ENCODE measurements at regions not wholly inside any gene's neighbourhood (a gene's known extent, or its start where the extent isn't known, plus 50 kb on each side); places are given as distances from the start of the nearest gene placed in this dataset.

- TF ChIP-seq, protein P1, sequence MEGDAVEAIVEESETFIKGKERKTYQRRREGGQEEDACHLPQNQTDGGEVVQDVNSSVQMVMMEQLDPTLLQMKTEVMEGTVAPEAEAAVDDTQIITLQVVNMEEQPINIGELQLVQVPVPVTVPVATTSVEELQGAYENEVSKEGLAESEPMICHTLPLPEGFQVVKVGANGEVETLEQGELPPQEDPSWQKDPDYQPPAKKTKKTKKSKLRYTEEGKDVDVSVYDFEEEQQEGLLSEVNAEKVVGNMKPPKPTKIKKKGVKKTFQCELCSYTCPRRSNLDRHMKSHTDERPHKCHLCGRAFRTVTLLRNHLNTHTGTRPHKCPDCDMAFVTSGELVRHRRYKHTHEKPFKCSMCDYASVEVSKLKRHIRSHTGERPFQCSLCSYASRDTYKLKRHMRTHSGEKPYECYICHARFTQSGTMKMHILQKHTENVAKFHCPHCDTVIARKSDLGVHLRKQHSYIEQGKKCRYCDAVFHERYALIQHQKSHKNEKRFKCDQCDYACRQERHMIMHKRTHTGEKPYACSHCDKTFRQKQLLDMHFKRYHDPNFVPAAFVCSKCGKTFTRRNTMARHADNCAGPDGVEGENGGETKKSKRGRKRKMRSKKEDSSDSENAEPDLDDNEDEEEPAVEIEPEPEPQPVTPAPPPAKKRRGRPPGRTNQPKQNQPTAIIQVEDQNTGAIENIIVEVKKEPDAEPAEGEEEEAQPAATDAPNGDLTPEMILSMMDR (conservative IDR thresholded peaks at IDR 0.05): no peak
- TF ChIP-seq EZH2 (IDR thresholded peaks at IDR 0.05; ENCODE audit: low read depth): no peak
Measured at GRCh38 chr1:209196140-209196539, 387.4 kb upstream of the CAMK1G start.

Measured in PC-9 (cell line).